H9 (cell line): ENCODE measurements at regions not wholly inside any gene's neighbourhood (a gene's known extent, or its start where the extent isn't known, plus 50 kb on each side); places are given as distances from the start of the nearest gene placed in this dataset.

ENCODE experiments used
- DNase-seq: peaks from one replicate; pipeline ENCODE4 v3.0.0-alpha.2; 2017
- H2AFZ ChIP-seq: one replicate; pipeline ENCODE4 v1.6.1; 2013; ENCODE audit warnings: mild to moderate bottlenecking, low read length, control low read depth, moderate library complexity
- H2AK5ac ChIP-seq: 2 replicates; pipeline ENCODE4 v1.6.1; 2013; ENCODE audit warnings: low read length, control low read depth, mixed read lengths; ENCODE audit not compliant: insufficient read length
- H2BK120ac ChIP-seq: one replicate; pipeline ENCODE4 v1.6.1; 2013; ENCODE audit warnings: low read depth, mild to moderate bottlenecking, low read length, control low read depth, inconsistent platforms; ENCODE audit not compliant: poor library complexity, severe bottlenecking
- H2BK12ac ChIP-seq: 2 replicates; pipeline ENCODE4 v1.6.1; 2013; ENCODE audit warnings: low read length, control low read depth, mixed read lengths, low read depth; ENCODE audit not compliant: insufficient read length
- H2BK15ac ChIP-seq: 2 replicates; pipeline ENCODE4 v1.6.1; 2013; ENCODE audit warnings: low read depth, low read length, control low read depth
- H2BK20ac ChIP-seq: one replicate; pipeline ENCODE4 v1.6.1; 2013; ENCODE audit warnings: low read depth, mild to moderate bottlenecking, low read length, control low read depth, inconsistent platforms; ENCODE audit not compliant: poor library complexity, severe bottlenecking
- H2BK5ac ChIP-seq: 2 replicates; pipeline ENCODE4 v1.6.1; 2013; ENCODE audit warnings: low read length, control low read depth, mixed read lengths; ENCODE audit not compliant: insufficient read length
- H3K14ac ChIP-seq: 2 replicates; pipeline ENCODE4 v1.6.1; 2013; ENCODE audit warnings: low read length, control low read depth; ENCODE audit not compliant: insufficient read depth
- H3K18ac ChIP-seq: 2 replicates; pipeline ENCODE4 v1.6.1; 2013; ENCODE audit warnings: low read depth, mild to moderate bottlenecking, mixed read lengths, low read length, control low read depth; ENCODE audit not compliant: insufficient read length
- H3K23ac ChIP-seq: 2 replicates; pipeline ENCODE4 v1.6.1; 2013; ENCODE audit warnings: low read length, control low read depth, mixed read lengths, low read depth; ENCODE audit not compliant: insufficient read length
- H3K23me2 ChIP-seq: 2 replicates; pipeline ENCODE4 v1.6.1; 2013; ENCODE audit warnings: low read depth, mild to moderate bottlenecking, mixed read lengths, low read length, control low read depth; ENCODE audit not compliant: insufficient read length, poor library complexity, severe bottlenecking
- H3K27ac ChIP-seq: 2 replicates; pipeline ENCODE4 v1.5.1; 2013; ENCODE audit warnings: low read length, control low read depth, mixed read lengths, low read depth; ENCODE audit not compliant: insufficient read length
- H3K27me3 ChIP-seq: 2 replicates; pipeline ENCODE4 v1.6.1; 2013; ENCODE audit warnings: low read length, control low read depth, inconsistent platforms; ENCODE audit not compliant: insufficient read depth
- H3K4ac ChIP-seq: 2 replicates; pipeline ENCODE4 v1.6.1; 2013; ENCODE audit warnings: low read depth, mild to moderate bottlenecking, control low read depth, inconsistent platforms, low read length, moderate library complexity
- H3K4me1 ChIP-seq: 2 replicates; pipeline ENCODE4 v1.6.1; 2013; ENCODE audit warnings: low read length, control low read depth, inconsistent platforms; ENCODE audit not compliant: insufficient read depth
- H3K4me2 ChIP-seq: 2 replicates; pipeline ENCODE4 v1.6.1; 2013; ENCODE audit warnings: low read length, control low read depth, mixed read lengths; ENCODE audit not compliant: insufficient read length, insufficient read depth
- H3K56ac ChIP-seq: 2 replicates; pipeline ENCODE4 v1.6.1; 2013; ENCODE audit warnings: low read depth, mild to moderate bottlenecking, mixed read lengths, low read length, control low read depth; ENCODE audit not compliant: insufficient read length
- H3K79me1 ChIP-seq: 2 replicates; pipeline ENCODE4 v1.6.1; 2013; ENCODE audit warnings: low read depth, mild to moderate bottlenecking, moderate library complexity, low read length, control low read depth, inconsistent platforms; ENCODE audit not compliant: insufficient read depth, poor library complexity, severe bottlenecking
- H3K79me2 ChIP-seq: 2 replicates; pipeline ENCODE4 v1.6.1; 2013; ENCODE audit warnings: low read length, control low read depth, inconsistent platforms; ENCODE audit not compliant: insufficient read depth
- H3K9ac ChIP-seq: 2 replicates; pipeline ENCODE4 v1.6.1; 2013; ENCODE audit warnings: low read length, control low read depth, mixed read lengths; ENCODE audit not compliant: insufficient read length; ENCODE audit errors: extremely low read depth
- H3K9me3 ChIP-seq: one replicate; pipeline ENCODE4 v1.6.1; 2013; ENCODE audit warnings: low read depth, low read length, inconsistent platforms; ENCODE audit not compliant: control insufficient read depth
- H3T11ph ChIP-seq: one replicate; pipeline ENCODE4 v1.6.1; 2013; ENCODE audit warnings: mild to moderate bottlenecking, low read length, control low read depth, inconsistent platforms
- H4K20me1 ChIP-seq: one replicate; pipeline ENCODE4 v1.6.1; 2013; ENCODE audit not compliant: control insufficient read depth, insufficient read length, insufficient read depth
- H4K5ac ChIP-seq: 2 replicates; pipeline ENCODE4 v1.6.1; 2013; ENCODE audit warnings: low read depth, mild to moderate bottlenecking, mixed read lengths, low read length, control low read depth; ENCODE audit not compliant: insufficient read length
- H4K8ac ChIP-seq: replicated peaks from 2 replicates; pipeline ENCODE4 v1.6.1; 2013; ENCODE audit warnings: low read length, control low read depth, mixed read lengths, low read depth; ENCODE audit not compliant: insufficient read length
- H4K91ac ChIP-seq: 2 replicates; pipeline ENCODE4 v1.6.1; 2013; ENCODE audit warnings: low read depth, mild to moderate bottlenecking, moderate library complexity, mixed read lengths, low read length, control low read depth; ENCODE audit not compliant: insufficient read length
- H3K27ac Mint-ChIP-seq, 3 experiments: 2 replicates in 2 of 3; 3 replicates in 1 of 3; pipeline ENCODE4 v1.8.0; 2020 to 2021; ENCODE audit warnings: mixed read lengths in 3 of 3, mild to moderate bottlenecking in 1 of 3, moderate library complexity in 1 of 3
- H3K27me3 Mint-ChIP-seq: 2 replicates; pipeline ENCODE4 v1.8.0; 2021; ENCODE audit warnings: low read depth, mild to moderate bottlenecking, moderate library complexity, mixed read lengths
- H3K36me3 Mint-ChIP-seq, 3 experiments: 2 replicates in 2 of 3; 3 replicates in 1 of 3; pipeline ENCODE4 v1.8.0; 2020 to 2021; ENCODE audit warnings: low read depth in 3 of 3, mixed read lengths in 3 of 3; ENCODE audit not compliant: insufficient read depth in 1 of 3
- H3K4me1 Mint-ChIP-seq, 2 experiments: 2 replicates each; pipeline ENCODE4 v1.8.0; 2020; ENCODE audit warnings: mixed read lengths in 2 of 2
- H3K4me3 Mint-ChIP-seq, 2 experiments: 2 replicates in 1 of 2; 3 replicates in 1 of 2; pipeline ENCODE4 v1.8.0; 2020 to 2021; ENCODE audit warnings: mild to moderate bottlenecking in 2 of 2, mixed read lengths in 2 of 2, moderate library complexity in 1 of 2
- H3K9me3 Mint-ChIP-seq, 2 experiments: 2 replicates in 1 of 2; 3 replicates in 1 of 2; pipeline ENCODE4 v1.8.0; 2020; ENCODE audit warnings: mild to moderate bottlenecking in 2 of 2, mixed read lengths in 2 of 2, moderate library complexity in 1 of 2
- CTCF ChIP-seq: fragments of 200-600 bp; sonication (generic); conservative IDR thresholded peaks from 3 replicates; pipeline ENCODE4 v1.8.0; 2021; ENCODE audit warnings: antibody characterized with exemption, mild to moderate bottlenecking
- WGBS: extraction: QIAGEN DNeasy Blood & Tissue Kit; methylation state at CpG from one replicate; pipeline ENCODE4 v1.1.7; 2013; ENCODE audit warnings: missing lambda C conversion rate, low lambda C conversion rate, mixed read lengths; ENCODE audit not compliant: insufficient read length; ENCODE audit errors: extremely low coverage; 5-methylcytosine and 5-hydroxymethylcytosine counted together

- H3K18ac ChIP-seq = no peak overlapping the region
- no peaks in the 10 kb centered on the region for H3K9me3 ChIP-seq
- no peaks in the 10 kb centered on the region for H4K20me1 ChIP-seq
- H3K4me1 Mint-ChIP-seq = no peaks in the 10 kb centered on the region
- no peaks in the 10 kb centered on the region for H3K36me3 Mint-ChIP-seq
- no peaks in the 10 kb centered on the region for H3K79me2 ChIP-seq
- no peak overlapping the region for H2AFZ ChIP-seq
- H3K27ac Mint-ChIP-seq = no peak overlapping the region
- H2BK5ac ChIP-seq = no peak overlapping the region
- no peak overlapping the region for H3K14ac ChIP-seq
- no peaks in the 10 kb centered on the region for H3K9me3 Mint-ChIP-seq
- H3K9ac ChIP-seq = no peak overlapping the region
- no peak for TF ChIP-seq CTCF
- no peak overlapping the region for H3K4me3 Mint-ChIP-seq
- H2BK120ac ChIP-seq = no peak overlapping the region
- no peak for DNase-seq
- no peak overlapping the region for H2BK15ac ChIP-seq
- no peak overlapping the region for H3K27ac ChIP-seq
- H3K23ac ChIP-seq = no peak overlapping the region
- H3K27me3 ChIP-seq = no peaks in the 10 kb centered on the region
- H3T11ph ChIP-seq = no peak overlapping the region
- H3K56ac ChIP-seq = no peak overlapping the region
- H4K5ac ChIP-seq = no peak overlapping the region
- no peak overlapping the region for H3K4ac ChIP-seq
- no peak overlapping the region for H2BK12ac ChIP-seq
- H3K27me3 Mint-ChIP-seq = no peaks in the 10 kb centered on the region
- no peak overlapping the region for H4K91ac ChIP-seq
- no peak overlapping the region for H2AK5ac ChIP-seq
- no peak overlapping the region for H3K4me2 ChIP-seq
- no peaks in the 10 kb centered on the region for H3K79me1 ChIP-seq
- WGBS = no CpG with 5 or more reads among the region's 4 CpGs
- H3K4me1 ChIP-seq = no peaks in the 10 kb centered on the region
- no peak overlapping the region for H4K8ac ChIP-seq
- no peak overlapping the region for H2BK20ac ChIP-seq
- H3K23me2 ChIP-seq = no peaks in the 10 kb centered on the region
Observed at GRCh38 chr20:52806918-52807317, 165.2 kb upstream of the TSHZ2 start.
